WTC11 (cell line): ENCODE measurements at regions not wholly inside any gene's neighbourhood (a gene's known extent, or its start where the extent isn't known, plus 50 kb on each side); places are given as distances from the start of the nearest gene placed in this dataset.

ENCODE experiments used
- CTCF ChIP-seq: fragments of 200-600 bp; IDR thresholded peaks from 2 replicates; pipeline ENCODE4 v1.8.0; 2022; ENCODE audit warnings: antibody characterized with exemption
- E2F4 ChIP-seq: sonication (generic); formaldehyde crosslinking; IDR thresholded peaks from 2 replicates; pipeline ENCODE4 v1.8.1; 2022; ENCODE audit warnings: low read depth, mild to moderate bottlenecking, moderate library complexity, missing genetic modification reagents, borderline replicate concordance
- E2F5 ChIP-seq: sonication (generic); formaldehyde crosslinking; IDR thresholded peaks from 2 replicates; pipeline ENCODE4 v1.8.1; 2022; ENCODE audit warnings: mild to moderate bottlenecking, moderate library complexity, missing genetic modification reagents
- ESRRA ChIP-seq: sonication (generic); formaldehyde crosslinking; IDR thresholded peaks from 2 replicates; pipeline ENCODE4 v1.8.1; 2022; ENCODE audit warnings: mild to moderate bottlenecking, missing genetic modification reagents, borderline replicate concordance
- GABPB1 ChIP-seq: sonication (generic); formaldehyde crosslinking; IDR thresholded peaks from 2 replicates; pipeline ENCODE4 v1.8.1; 2023; ENCODE audit warnings: mild to moderate bottlenecking, missing genetic modification reagents
- USF2 ChIP-seq: sonication (generic); formaldehyde crosslinking; IDR thresholded peaks from 2 replicates; pipeline ENCODE4 v1.8.1; 2023; ENCODE audit warnings: mild to moderate bottlenecking, missing genetic modification reagents, moderate library complexity
- ZBTB21 ChIP-seq: sonication (generic); formaldehyde crosslinking; IDR thresholded peaks from 2 replicates; pipeline ENCODE4 v1.8.1; 2023; ENCODE audit warnings: mild to moderate bottlenecking, missing genetic modification reagents, borderline replicate concordance
- TF ChIP-seq, protein P1 (sequence below): sonication (generic); formaldehyde crosslinking; IDR thresholded peaks from 2 replicates; pipeline ENCODE4 v1.8.1; 2022; ENCODE audit warnings: low read depth, missing genetic modification reagents, borderline replicate concordance

GRCh38 chr2:234406085-234406484, 90.8 kb downstream of the ARL4C start:
- TF ChIP-seq E2F5 (CRISPR knock-in tag) (no peak), ZBTB21 (CRISPR knock-in tag) (no peak), CTCF (no peak), E2F4 (CRISPR knock-in tag) (no peak), ESRRA (CRISPR knock-in tag) (no peak), GABPB1 (no peak), USF2 (CRISPR knock-in tag) (no peak)
- TF ChIP-seq, protein P1, sequence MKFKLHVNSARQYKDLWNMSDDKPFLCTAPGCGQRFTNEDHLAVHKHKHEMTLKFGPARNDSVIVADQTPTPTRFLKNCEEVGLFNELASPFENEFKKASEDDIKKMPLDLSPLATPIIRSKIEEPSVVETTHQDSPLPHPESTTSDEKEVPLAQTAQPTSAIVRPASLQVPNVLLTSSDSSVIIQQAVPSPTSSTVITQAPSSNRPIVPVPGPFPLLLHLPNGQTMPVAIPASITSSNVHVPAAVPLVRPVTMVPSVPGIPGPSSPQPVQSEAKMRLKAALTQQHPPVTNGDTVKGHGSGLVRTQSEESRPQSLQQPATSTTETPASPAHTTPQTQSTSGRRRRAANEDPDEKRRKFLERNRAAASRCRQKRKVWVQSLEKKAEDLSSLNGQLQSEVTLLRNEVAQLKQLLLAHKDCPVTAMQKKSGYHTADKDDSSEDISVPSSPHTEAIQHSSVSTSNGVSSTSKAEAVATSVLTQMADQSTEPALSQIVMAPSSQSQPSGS (CRISPR knock-in tag) = no peak
